ENCODE measurements at regions not wholly inside any gene's neighbourhood (a gene's known extent, or its start where the extent isn't known, plus 50 kb on each side); places are given as distances from the start of the nearest gene placed in this dataset.
"Not testable (repeated sequence)": the region's sequence is repeated elsewhere in the genome, so short reads cannot be mapped to it uniquely, and the experiment has no call there.

DNA sequence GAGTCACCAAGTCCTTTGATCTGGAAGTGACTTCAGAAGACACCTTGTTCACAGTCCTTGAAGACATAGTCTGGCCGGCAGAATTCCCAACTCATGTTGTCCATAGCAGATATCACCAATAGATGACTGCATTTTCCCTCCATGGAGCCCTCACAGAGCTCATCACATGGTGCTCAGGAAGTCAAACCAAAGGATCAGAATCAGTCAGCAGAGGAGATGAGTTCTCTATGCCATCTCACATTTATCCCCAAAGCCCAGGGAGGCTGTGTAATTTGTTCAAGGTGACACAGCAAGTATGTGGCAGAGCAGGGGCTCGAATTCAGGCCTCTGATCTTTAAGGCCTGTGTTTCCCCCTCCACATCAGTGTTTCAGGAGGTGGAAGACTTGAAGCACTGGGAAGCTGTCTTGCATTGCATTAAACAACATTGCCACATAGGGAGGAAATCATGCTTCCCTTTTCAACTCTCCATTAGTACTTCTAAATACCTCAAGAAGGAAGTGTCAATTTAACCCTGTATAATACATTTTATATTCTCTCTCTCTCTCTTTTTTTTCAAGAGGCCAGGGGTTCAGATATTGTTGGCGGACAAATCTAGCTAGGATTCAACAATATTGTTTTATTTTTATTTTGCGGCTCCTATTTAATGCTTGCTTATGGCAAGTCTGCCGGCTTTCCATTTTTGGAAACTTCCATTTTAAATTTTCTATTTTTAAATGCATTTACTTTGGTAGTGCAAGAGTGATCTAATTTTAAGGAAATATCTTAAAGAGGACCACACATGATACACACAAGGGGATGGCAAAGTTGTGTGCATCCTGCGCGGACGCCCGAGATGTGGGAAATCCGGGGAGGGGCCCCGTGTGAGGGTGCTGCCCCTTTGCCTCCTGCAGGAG, 61.9 kb downstream of the NPIPB5 start:
- H3K27ac ChIP-seq; H3K9me3 ChIP-seq; H3K4me3 ChIP-seq; H3K36me3 ChIP-seq (replicated peaks in 1 of 2; ENCODE audit: insufficient read depth in 1 of 2, low read depth in 2 of 2); H3K4me1 ChIP-seq; intact Hi-C loops (cut with DNase I); ATAC-seq; H3K27me3 ChIP-seq: not testable (repeated sequence)
- 51 to 55% methylated on average over 5 of the region's 11 CpGs for WGBS, 2 donors
- peak in 1 of 4 donors; percentile 6 for DNase-seq

DNA sequence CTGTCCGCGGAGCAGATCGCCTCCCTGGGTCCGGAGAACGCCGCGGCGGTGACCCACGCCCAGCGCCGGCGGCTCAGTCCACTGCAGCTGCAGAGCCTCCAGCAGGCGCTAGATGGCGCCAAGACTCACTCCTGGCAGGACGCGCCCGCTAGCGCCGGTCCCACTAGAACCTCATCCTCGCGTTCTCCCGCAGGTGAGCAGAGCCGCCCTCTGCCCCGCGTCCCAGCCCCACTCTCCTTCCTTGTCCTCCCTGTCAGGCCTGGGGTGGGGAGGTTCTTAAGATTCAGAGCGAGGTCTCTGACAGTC, 62.5 kb downstream of the NPIPB5 start:
- DNase-seq; H3K27ac ChIP-seq; H3K4me1 ChIP-seq; H3K4me3 ChIP-seq; H3K36me3 ChIP-seq (replicated peaks in 1 of 2; ENCODE audit: insufficient read depth in 1 of 2, low read depth in 2 of 2); H3K27me3 ChIP-seq; H3K9me3 ChIP-seq; intact Hi-C loops (cut with DNase I): not testable (repeated sequence)
- WGBS, 2 donors: no CpG with 5 or more reads among the region's 26 CpGs
- ATAC-seq: peak; percentile 84

DNA sequence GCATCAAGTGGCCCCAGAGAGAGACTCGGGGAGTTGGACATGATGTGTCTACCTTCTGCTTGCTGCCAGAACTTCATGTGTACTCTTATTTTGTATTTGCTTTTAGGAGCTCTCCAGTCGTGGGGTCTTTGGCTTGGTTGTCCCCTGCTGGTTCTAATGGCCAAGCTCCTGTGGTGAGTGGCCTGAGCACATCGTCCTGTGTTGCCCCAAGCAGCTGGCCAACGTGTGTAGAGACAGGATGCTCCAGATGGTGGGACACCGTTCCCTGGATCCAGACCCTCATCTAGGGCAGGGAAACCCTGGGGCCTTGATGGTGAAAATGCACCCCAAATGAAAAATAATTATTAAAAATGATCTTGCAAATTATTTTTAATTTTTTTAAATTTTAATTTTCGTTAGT, 65.8 kb downstream of the NPIPB5 start:
- H3K4me1 ChIP-seq; H3K27me3 ChIP-seq; H3K4me3 ChIP-seq; H3K27ac ChIP-seq; H3K9me3 ChIP-seq; intact Hi-C loops (cut with DNase I); DNase-seq; ATAC-seq; H3K36me3 ChIP-seq (replicated peaks in 1 of 2; ENCODE audit: insufficient read depth in 1 of 2, low read depth in 2 of 2): not testable (repeated sequence)
- 52 to 58% methylated on average over 6 of the region's 6 CpGs for WGBS, 2 donors

DNA sequence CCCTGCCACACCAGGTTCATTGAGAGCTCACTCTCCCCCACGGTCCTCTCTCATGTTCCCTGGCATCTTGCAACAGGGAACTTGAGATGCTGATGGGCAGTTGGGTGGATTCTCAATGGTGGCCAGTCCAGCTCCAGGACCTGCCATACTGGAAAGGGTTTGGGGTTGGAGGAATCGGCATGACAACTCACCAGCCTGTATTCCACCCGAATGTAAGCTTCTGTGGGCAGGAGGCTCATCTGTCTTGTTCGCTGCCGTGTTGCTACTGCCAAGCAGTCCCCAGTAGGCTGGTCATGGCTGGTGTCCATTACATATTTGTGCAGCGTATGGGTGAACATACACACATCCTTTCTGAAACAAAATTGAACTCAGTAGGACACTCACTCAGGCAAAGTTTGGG, 72.5 kb downstream of the NPIPB5 start:
- H3K4me3 ChIP-seq; H3K27ac ChIP-seq; H3K9me3 ChIP-seq; H3K27me3 ChIP-seq; ATAC-seq; intact Hi-C loops (cut with DNase I); DNase-seq; H3K4me1 ChIP-seq; H3K36me3 ChIP-seq (replicated peaks in 1 of 2; ENCODE audit: insufficient read depth in 1 of 2, low read depth in 2 of 2): not testable (repeated sequence)
- 86 to 90% methylated on average over 6 of the region's 6 CpGs for WGBS, 2 donors

DNA sequence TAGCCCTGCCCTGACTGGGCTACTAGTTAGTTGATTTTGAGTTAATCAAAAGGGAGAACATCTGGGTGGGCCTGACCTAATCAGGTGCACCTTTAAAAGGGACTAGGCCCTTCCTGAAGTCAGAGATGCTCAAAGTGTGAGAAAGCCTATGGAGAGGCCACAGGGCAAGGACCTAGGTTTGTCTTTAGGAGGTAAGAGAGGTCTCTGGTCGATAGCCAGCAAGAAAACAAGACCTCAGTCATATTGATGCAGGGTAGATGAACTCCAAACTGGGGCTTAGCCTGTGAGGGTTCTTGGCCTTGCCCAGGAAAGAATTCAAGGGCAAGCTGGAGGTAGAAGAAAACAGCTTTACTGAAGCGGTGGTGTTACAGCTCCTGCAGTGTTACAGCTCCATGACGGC, 73.8 kb downstream of the NPIPB5 start:
- ATAC-seq; H3K36me3 ChIP-seq (replicated peaks in 1 of 2; ENCODE audit: insufficient read depth in 1 of 2, low read depth in 2 of 2); H3K9me3 ChIP-seq; intact Hi-C loops (cut with DNase I); DNase-seq; H3K4me1 ChIP-seq; H3K27me3 ChIP-seq; H3K27ac ChIP-seq; H3K4me3 ChIP-seq: not testable (repeated sequence)
- 78 to 80% methylated on average over 1 of the region's 3 CpGs for WGBS, 2 donors

DNA sequence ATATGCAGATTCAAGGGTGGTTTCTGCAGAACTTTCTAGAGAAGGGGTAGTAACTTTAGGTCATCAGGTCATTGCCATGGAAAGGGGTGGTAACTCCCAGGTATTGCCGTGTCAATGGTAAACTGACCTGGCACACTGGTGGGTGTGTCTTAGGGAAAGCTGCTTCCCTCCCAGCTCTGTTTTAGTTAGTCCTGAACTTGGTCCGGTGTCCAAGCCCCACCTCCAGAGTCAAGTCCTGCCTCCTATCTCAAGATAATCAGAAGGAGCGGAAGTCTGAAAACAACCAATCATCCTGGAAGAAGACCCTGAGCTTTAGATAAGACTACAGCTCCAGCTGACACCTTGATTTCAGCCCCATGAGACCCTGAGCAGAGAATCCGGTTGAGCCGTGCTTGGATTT, 74.2 kb downstream of the NPIPB5 start:
- H3K9me3 ChIP-seq; H3K4me1 ChIP-seq; H3K4me3 ChIP-seq; DNase-seq; ATAC-seq; H3K27ac ChIP-seq; intact Hi-C loops (cut with DNase I); H3K27me3 ChIP-seq; H3K36me3 ChIP-seq (replicated peaks in 1 of 2; ENCODE audit: insufficient read depth in 1 of 2, low read depth in 2 of 2): not testable (repeated sequence)
- no CpG with 5 or more reads among the region's 5 CpGs for WGBS, 2 donors

DNA sequence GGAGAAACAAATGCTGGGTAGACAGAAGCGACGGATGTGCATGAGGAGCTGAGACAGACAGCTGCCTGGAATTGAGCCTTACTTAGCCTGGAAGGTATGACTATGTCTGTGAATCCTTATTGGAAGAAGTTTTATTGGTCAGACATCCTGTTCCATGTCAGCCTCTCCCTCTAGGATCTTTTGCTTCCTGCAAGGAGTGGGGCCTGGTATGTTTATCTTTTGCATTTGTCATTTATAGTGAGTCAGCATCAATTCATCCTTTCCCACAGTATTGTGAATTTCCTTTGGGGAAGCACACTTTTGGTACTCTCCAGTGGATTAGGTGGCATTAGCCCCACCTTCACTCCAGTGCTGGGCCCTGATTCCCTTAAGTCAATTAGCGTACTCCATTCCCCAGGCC, 74.7 kb downstream of the NPIPB5 start:
- H3K27ac ChIP-seq; H3K36me3 ChIP-seq (replicated peaks in 1 of 2; ENCODE audit: insufficient read depth in 1 of 2, low read depth in 2 of 2); intact Hi-C loops (cut with DNase I); DNase-seq; H3K4me1 ChIP-seq; H3K27me3 ChIP-seq; H3K4me3 ChIP-seq; H3K9me3 ChIP-seq; ATAC-seq: not testable (repeated sequence)
- 80 to 100% methylated on average over 2 to 3 of the region's 3 CpGs for WGBS, 2 donors

DNA sequence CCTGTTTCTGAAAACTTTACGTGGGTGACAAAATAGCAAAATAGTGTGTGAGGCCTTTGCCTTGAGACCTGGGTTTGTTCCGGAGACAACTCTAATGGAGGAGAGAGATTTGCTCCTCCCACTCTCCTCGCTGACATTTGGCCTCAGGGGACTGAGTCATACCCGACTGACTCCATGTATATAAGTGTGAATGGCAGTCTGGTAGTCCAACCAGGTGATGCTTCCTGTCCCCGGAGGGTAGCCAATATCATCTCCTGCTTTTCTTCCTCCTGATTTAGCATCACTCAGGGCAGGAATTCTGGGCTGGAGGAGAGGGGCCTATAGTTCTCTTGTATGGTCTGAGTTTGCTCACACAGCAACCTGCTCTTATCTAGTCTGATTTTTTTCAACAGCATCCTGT, 76.0 kb downstream of the NPIPB5 start:
- H3K27ac ChIP-seq; H3K4me3 ChIP-seq; ATAC-seq; intact Hi-C loops (cut with DNase I); H3K36me3 ChIP-seq (replicated peaks in 1 of 2; ENCODE audit: insufficient read depth in 1 of 2, low read depth in 2 of 2); H3K9me3 ChIP-seq; H3K27me3 ChIP-seq; H3K4me1 ChIP-seq; DNase-seq: not testable (repeated sequence)
- 100% methylated on average over 1 of the region's 5 CpGs; no CpG with 5 or more reads in 1 of the 2 donors for WGBS, 2 donors

DNA sequence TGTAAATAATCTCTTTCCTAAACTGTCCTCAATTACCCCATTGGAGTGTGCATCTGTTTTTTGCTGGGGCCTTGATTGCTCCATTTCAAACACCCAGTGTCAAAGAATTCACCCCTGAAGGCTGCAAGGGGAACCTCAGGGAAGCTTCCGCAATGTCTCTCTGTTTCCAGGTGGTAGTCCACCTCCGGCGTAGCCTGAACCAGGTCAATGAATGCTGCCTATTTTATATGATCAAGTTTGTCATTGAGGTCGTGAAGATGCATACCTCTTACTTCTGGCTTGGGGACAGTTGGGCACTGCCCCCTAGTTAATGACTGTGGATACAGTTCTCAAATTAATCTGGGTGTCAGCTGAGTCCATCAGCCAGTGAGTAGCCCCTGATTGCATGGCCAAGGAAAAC, 79.1 kb downstream of the NPIPB5 start:
- H3K9me3 ChIP-seq; H3K36me3 ChIP-seq (replicated peaks in 1 of 2; ENCODE audit: insufficient read depth in 1 of 2, low read depth in 2 of 2); H3K27me3 ChIP-seq; H3K4me1 ChIP-seq; DNase-seq; intact Hi-C loops (cut with DNase I); H3K27ac ChIP-seq; ATAC-seq; H3K4me3 ChIP-seq: not testable (repeated sequence)
- 60 to 80% methylated on average over 3 to 4 of the region's 4 CpGs for WGBS, 2 donors

DNA sequence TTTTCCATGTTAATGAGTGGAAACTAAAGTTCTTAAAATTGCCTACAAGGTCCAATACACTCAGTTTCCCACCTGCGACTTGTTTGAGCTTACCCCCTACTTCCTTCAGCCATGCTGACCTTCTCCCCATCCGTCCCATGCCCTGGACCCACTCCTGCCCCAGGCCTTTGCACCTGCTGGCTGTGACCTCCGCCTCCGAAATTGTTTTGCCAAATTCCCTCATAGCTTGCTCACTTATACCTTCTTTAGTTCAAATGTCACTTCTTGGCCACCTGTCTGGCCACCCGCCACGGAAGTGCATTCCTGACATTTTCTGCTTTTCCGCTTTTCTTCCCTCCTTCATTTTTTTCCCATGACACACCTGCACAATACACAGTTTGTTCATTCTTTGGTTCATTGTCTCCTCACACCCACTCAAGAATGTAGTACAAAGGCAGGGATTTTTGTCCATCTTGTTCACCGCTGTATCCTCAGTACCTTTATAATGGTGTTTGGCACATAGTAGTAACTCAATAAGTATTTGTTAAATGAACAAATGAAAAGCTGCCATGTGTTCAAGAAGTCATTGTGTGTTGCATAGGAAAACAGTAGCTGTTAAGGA, 85.9 kb downstream of the NPIPB5 start:
- H3K27ac ChIP-seq; intact Hi-C loops (cut with DNase I); DNase-seq; H3K9me3 ChIP-seq; H3K27me3 ChIP-seq; H3K36me3 ChIP-seq (replicated peaks in 1 of 2; ENCODE audit: insufficient read depth in 1 of 2, low read depth in 2 of 2); H3K4me1 ChIP-seq; H3K4me3 ChIP-seq: not testable (repeated sequence)
- peak; percentile 68 for ATAC-seq
- WGBS, 2 donors: no CpG with 5 or more reads among the region's 8 CpGs

DNA sequence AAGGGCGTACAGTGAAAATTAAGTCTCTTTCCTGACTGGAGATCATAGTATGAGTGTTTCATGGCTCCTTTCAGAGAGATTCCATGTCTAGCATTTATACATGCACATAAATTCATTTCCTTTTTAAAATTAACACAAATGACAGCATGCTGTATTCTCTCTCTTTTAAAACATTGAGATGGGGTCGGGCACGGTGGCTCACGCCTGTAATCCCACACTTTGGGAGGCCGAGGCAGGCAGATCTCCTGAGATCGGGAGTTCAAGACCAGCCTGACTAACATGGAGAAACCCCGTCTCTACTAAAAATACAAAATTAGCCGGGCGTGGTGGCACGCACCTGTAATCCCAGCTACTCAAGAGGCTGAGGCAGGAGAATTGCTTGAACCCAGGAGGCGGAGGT, 93.1 kb downstream of the NPIPB5 start:
- ATAC-seq; H3K27ac ChIP-seq; intact Hi-C loops (cut with DNase I); H3K4me1 ChIP-seq; H3K27me3 ChIP-seq; H3K4me3 ChIP-seq; H3K9me3 ChIP-seq; H3K36me3 ChIP-seq (replicated peaks in 1 of 2; ENCODE audit: insufficient read depth in 1 of 2, low read depth in 2 of 2); DNase-seq: not testable (repeated sequence)
- WGBS, 2 donors: 75% methylated on average over 5 of the region's 11 CpGs; no CpG with 5 or more reads in 1 of the 2 donors

DNA sequence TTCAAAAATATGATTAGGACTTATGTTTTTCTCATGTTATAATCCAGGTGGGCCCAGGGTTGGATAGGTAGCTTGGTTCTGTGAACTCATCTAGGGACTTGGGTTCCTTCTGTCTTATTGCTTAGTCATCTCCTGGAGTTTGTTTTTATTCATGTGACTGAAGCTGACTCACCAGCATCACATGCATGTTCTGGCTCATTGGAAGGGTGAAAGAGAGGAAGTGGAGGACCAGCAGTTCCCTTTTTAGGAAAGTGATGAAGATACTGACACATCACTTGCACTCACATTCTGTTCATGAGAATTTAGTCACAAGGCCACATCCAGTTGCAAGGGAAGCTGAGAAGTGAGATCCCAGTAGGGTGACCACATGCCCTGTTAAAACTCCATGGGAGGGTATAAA, 95.9 kb downstream of the NPIPB5 start:
- H3K36me3 ChIP-seq (replicated peaks in 1 of 2; ENCODE audit: insufficient read depth in 1 of 2, low read depth in 2 of 2); H3K27ac ChIP-seq; H3K9me3 ChIP-seq; DNase-seq; H3K4me1 ChIP-seq; intact Hi-C loops (cut with DNase I); ATAC-seq; H3K4me3 ChIP-seq; H3K27me3 ChIP-seq: not testable (repeated sequence)
